ENCODE measurements at regions not wholly inside any gene's neighbourhood (a gene's known extent, or its start where the extent isn't known, plus 50 kb on each side); places are given as distances from the start of the nearest gene placed in this dataset.

GRCh38 chr13:99124794-99125316 lies 75.8 kb upstream of the UBAC2 start:
- Histone ChIP-seq H3K4me3 (ENCODE audit: low read depth, low read length) (no peak overlapping the region), H3K9ac (no peak overlapping the region), H3K27me3 (ENCODE audit: control insufficient read depth, insufficient read depth, low read length) (no peaks in the 10 kb centered on the region), H3K27ac (no peak overlapping the region), H3K4me2 (ENCODE audit: low read length) (no peak overlapping the region), H3K4me1 (no peaks in the 10 kb centered on the region), H2AFZ (no peak overlapping the region), H3K79me2 (no peaks in the 10 kb centered on the region), H3K9me3 (ENCODE audit: control insufficient read depth, low read length) (no peaks in the 10 kb centered on the region), H3K36me3 (ENCODE audit: control insufficient read depth, insufficient read depth, low read length) (no peaks in the 10 kb centered on the region)
- no peak for TF ChIP-seq CTCF (IDR thresholded peaks at IDR 0.05)

GRCh38 chr13:99125326-99125915 lies 75.2 kb upstream of the UBAC2 start:
- no peak for TF ChIP-seq CTCF (IDR thresholded peaks at IDR 0.05)
- Histone ChIP-seq H2AFZ (no peak overlapping the region), H3K27me3 (ENCODE audit: control insufficient read depth, insufficient read depth, low read length) (no peaks in the 10 kb centered on the region), H3K4me2 (ENCODE audit: low read length) (no peak overlapping the region), H3K4me3 (ENCODE audit: low read depth, low read length) (no peak overlapping the region), H3K4me1 (no peaks in the 10 kb centered on the region), H3K79me2 (no peaks in the 10 kb centered on the region), H3K9me3 (ENCODE audit: control insufficient read depth, low read length) (no peaks in the 10 kb centered on the region), H3K36me3 (ENCODE audit: control insufficient read depth, insufficient read depth, low read length) (no peaks in the 10 kb centered on the region), H3K27ac (no peak overlapping the region), H3K9ac (no peak overlapping the region)

GRCh38 chr13:99126821-99127220 lies 73.8 kb upstream of the UBAC2 start:
- Histone ChIP-seq H3K27me3 (ENCODE audit: control insufficient read depth, insufficient read depth, low read length) (no peaks in the 10 kb centered on the region), H3K79me2 (no peaks in the 10 kb centered on the region), H3K27ac (no peak overlapping the region), H3K4me3 (ENCODE audit: low read depth, low read length) (no peak overlapping the region), H3K9me3 (ENCODE audit: control insufficient read depth, low read length) (no peaks in the 10 kb centered on the region), H2AFZ (no peak overlapping the region), H3K4me1 (no peaks in the 10 kb centered on the region), H3K9ac (no peak overlapping the region), H3K36me3 (ENCODE audit: control insufficient read depth, insufficient read depth, low read length) (no peaks in the 10 kb centered on the region), H3K4me2 (ENCODE audit: low read length) (no peak overlapping the region)
- TF ChIP-seq CTCF (IDR thresholded peaks at IDR 0.05): no peak

GRCh38 chr13:99129050-99129449 lies 71.6 kb upstream of the UBAC2 start:
- Histone ChIP-seq H3K27me3 (ENCODE audit: control insufficient read depth, insufficient read depth, low read length) (no peaks in the 10 kb centered on the region), H3K4me2 (ENCODE audit: low read length) (no peak overlapping the region), H3K27ac (no peak overlapping the region), H3K9ac (no peak overlapping the region), H3K36me3 (ENCODE audit: control insufficient read depth, insufficient read depth, low read length) (no peaks in the 10 kb centered on the region), H3K4me3 (ENCODE audit: low read depth, low read length) (no peak overlapping the region), H3K79me2 (no peaks in the 10 kb centered on the region), H3K4me1 (no peaks in the 10 kb centered on the region), H3K9me3 (ENCODE audit: control insufficient read depth, low read length) (no peaks in the 10 kb centered on the region), H2AFZ (no peak overlapping the region)
- TF ChIP-seq CTCF (IDR thresholded peaks at IDR 0.05): no peak

- Histone ChIP-seq H3K36me3 (ENCODE audit: control insufficient read depth, insufficient read depth, low read length) (no peaks in the 10 kb centered on the region), H3K27ac (no peak overlapping the region), H3K9me3 (ENCODE audit: control insufficient read depth, low read length) (no peaks in the 10 kb centered on the region), H3K4me3 (ENCODE audit: low read depth, low read length) (no peak overlapping the region), H3K27me3 (ENCODE audit: control insufficient read depth, insufficient read depth, low read length) (no peaks in the 10 kb centered on the region), H3K79me2 (no peaks in the 10 kb centered on the region), H3K4me2 (ENCODE audit: low read length) (no peak overlapping the region), H3K4me1 (no peaks in the 10 kb centered on the region), H2AFZ (no peak overlapping the region), H3K9ac (no peak overlapping the region)
- no peak for TF ChIP-seq CTCF (IDR thresholded peaks at IDR 0.05)
Observed at GRCh38 chr13:99129951-99130350, 70.7 kb upstream of the UBAC2 start.

Measured in parathyroid adenoma (tissue), 2 donors.